ENCODE measurements at regions not wholly inside any gene's neighbourhood (a gene's known extent, or its start where the extent isn't known, plus 50 kb on each side); places are given as distances from the start of the nearest gene placed in this dataset.
"Not testable (repeated sequence)": the region's sequence is repeated elsewhere in the genome, so short reads cannot be mapped to it uniquely, and the experiment has no call there.

DNA sequence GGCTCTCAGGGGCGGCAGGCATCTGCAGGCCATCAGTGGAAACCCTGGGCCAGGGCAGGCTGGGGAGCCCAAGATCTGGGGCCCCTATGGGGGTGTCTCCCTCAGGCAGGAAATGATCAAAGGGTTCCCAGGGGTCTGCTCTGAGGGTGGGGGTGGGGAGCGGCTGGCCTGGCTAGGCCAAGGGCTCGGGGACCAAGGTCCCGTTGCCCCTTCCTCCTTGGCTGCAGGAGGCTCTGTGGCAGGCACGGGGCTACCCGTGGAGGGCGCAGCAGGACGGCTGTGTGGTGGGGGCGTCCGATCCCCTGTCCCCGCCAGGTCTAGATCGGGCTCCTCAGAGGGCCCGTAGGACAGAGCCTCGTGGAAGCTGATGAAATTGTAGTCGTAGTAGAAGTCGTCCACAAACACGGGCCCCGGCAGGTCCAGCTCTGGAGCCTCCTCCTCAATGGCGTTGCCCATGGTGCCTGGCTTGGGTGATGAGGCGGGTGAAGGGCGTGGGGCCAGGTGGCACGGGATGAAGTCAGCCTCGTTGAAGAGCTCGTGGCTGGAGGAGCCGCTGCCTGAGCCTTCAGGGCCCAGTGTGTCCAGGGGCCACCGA, 117.8 kb upstream of the AKAP13 start:
- H3K27me3 ChIP-seq (ENCODE audit: control insufficient read depth in 2 of 2, insufficient read depth in 1 of 2, low read length in 1 of 2); DNase-seq (ENCODE audit: low read depth in 6 of 9, low spot score in 9 of 9); H3K27ac ChIP-seq (ENCODE audit: low read depth in 1 of 2, low read length in 1 of 2); H3K9me3 ChIP-seq (ENCODE audit: control insufficient read depth in 2 of 2, insufficient read depth in 1 of 2, low read length in 1 of 2); H3K4me3 ChIP-seq (ENCODE audit: low read length in 2 of 2); H3K36me3 ChIP-seq (ENCODE audit: control insufficient read depth in 2 of 2, insufficient read depth in 2 of 2, low read length in 1 of 2): not testable (repeated sequence)
- H3K4me1 ChIP-seq (ENCODE audit: control insufficient read depth in 2 of 2, insufficient read depth in 2 of 2, low read length in 2 of 2), result peaks cover 5 to 11% of the 10 kb centered on the region in 2 donors
- 96% methylated on average over 23 of the region's 26 CpGs for WGBS

DNA sequence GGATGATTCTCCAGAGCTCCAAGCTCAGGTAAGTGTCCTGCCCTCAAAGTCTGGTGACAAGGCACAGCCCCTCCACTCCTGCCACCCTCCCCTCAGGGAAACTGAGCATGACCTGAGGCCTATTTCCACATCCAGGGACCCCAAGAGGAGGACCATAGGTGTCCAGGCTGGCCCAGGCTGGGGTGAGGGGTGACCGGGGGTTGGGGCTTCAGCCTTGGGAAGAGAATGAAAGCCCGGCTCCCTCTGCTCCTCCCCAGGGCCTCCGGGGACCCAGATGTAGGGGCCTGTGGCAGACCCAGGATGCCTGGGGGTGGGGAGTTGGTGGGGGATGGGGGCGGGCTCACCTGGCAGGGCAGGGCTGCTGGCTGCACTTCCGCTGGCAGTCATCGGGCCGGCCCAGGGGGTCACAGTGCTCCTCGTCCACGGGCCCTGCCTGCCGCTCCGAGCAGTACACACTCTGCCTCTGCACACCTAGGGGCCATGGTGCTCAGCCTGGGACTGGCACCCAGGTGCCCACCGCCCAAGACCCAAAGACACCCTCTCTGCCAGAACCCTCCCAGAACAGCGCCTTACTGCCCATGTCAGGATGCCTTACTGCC, 116.5 kb upstream of the AKAP13 start:
- not testable (repeated sequence) for H3K9me3 ChIP-seq (ENCODE audit: control insufficient read depth in 2 of 2, insufficient read depth in 1 of 2, low read length in 1 of 2); H3K4me1 ChIP-seq (ENCODE audit: control insufficient read depth in 2 of 2, insufficient read depth in 2 of 2, low read length in 2 of 2); H3K27me3 ChIP-seq (ENCODE audit: control insufficient read depth in 2 of 2, insufficient read depth in 1 of 2, low read length in 1 of 2); H3K4me3 ChIP-seq (ENCODE audit: low read length in 2 of 2); H3K27ac ChIP-seq (ENCODE audit: low read depth in 1 of 2, low read length in 1 of 2); H3K36me3 ChIP-seq (ENCODE audit: control insufficient read depth in 2 of 2, insufficient read depth in 2 of 2, low read length in 1 of 2); DNase-seq (ENCODE audit: low read depth in 6 of 9, low spot score in 9 of 9)
- WGBS, result 96% methylated on average over 13 of the region's 13 CpGs

- not testable (repeated sequence) for H3K36me3 ChIP-seq (ENCODE audit: control insufficient read depth in 2 of 2, insufficient read depth in 2 of 2, low read length in 1 of 2); H3K27ac ChIP-seq (ENCODE audit: low read depth in 1 of 2, low read length in 1 of 2); H3K27me3 ChIP-seq (ENCODE audit: control insufficient read depth in 2 of 2, insufficient read depth in 1 of 2, low read length in 1 of 2); H3K4me3 ChIP-seq (ENCODE audit: low read length in 2 of 2); H3K4me1 ChIP-seq (ENCODE audit: control insufficient read depth in 2 of 2, insufficient read depth in 2 of 2, low read length in 2 of 2); DNase-seq (ENCODE audit: low read depth in 6 of 9, low spot score in 9 of 9); H3K9me3 ChIP-seq (ENCODE audit: control insufficient read depth in 2 of 2, insufficient read depth in 1 of 2, low read length in 1 of 2)
- WGBS, result 95% methylated on average over 14 of the region's 14 CpGs
Measured at GRCh38 chr15:85264614-85265190, 115.7 kb upstream of the AKAP13 start.

DNA sequence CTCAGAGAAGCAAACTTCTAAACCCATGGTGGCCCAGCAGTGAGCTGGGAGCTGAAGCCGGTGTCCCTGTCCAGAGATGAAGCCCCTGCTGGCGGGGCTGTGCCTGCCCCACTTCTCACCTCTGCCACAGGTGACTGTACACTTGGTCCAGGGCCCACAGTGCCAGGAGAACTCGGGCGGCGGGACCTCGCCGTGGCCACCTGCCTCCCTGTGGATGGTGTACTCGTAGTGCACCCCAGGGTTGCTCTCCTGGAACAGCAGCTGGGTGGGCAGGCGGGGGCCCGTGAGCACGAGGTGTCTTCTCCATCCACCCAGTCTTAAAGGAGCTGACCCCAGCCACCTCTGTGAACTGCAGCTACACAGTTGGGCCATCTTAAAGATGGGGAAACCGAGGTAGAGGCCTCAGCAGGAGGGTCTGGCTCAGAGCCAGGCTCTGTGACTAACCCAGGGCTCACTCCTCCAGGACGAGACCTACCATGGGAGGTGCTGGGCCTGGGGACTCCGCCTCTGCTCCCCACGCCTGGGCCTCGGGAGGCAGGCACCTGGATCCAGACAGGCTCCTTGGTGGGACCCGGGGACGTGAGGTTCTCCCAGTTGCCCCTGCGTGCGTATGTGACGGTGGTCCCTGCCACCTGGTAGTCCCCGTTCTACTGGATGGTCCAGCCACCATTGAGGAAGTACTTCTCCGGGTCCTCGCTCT, 113.1 kb upstream of the AKAP13 start:
- H3K4me3 ChIP-seq (ENCODE audit: low read length in 2 of 2); H3K36me3 ChIP-seq (ENCODE audit: control insufficient read depth in 2 of 2, insufficient read depth in 2 of 2, low read length in 1 of 2); H3K4me1 ChIP-seq (ENCODE audit: control insufficient read depth in 2 of 2, insufficient read depth in 2 of 2, low read length in 2 of 2); H3K9me3 ChIP-seq (ENCODE audit: control insufficient read depth in 2 of 2, insufficient read depth in 1 of 2, low read length in 1 of 2); H3K27ac ChIP-seq (ENCODE audit: low read depth in 1 of 2, low read length in 1 of 2); H3K27me3 ChIP-seq (ENCODE audit: control insufficient read depth in 2 of 2, insufficient read depth in 1 of 2, low read length in 1 of 2); DNase-seq (ENCODE audit: low read depth in 6 of 9, low spot score in 9 of 9): not testable (repeated sequence)
- WGBS, result 95% methylated on average over 12 of the region's 24 CpGs

GRCh38 chr15:85274315-85275050, 105.9 kb upstream of the AKAP13 start:
- 95% methylated on average over 14 of the region's 14 CpGs for WGBS
- H3K27me3 ChIP-seq (ENCODE audit: control insufficient read depth in 2 of 2, insufficient read depth in 1 of 2, low read length in 1 of 2), result no peaks in the 10 kb centered on the region

DNA sequence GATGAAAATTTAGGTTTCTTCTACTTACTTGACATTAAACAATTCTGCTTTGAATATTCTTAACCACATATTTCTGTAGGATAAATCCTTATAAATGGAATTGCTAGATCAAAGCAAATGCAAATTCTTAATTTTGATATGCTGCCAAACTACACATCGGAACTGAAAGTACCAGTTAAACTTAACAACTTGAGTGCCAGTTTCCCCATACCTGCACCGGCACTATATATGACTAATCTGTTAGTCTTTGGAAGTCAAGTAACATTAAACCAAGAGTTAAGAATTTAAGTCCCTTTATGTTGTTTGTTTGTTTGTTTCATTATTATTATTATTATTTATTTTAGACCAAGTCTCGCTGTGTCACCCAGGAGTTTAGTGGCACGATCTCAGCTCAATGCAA, 103.9 kb upstream of the AKAP13 start:
- DNase-seq (ENCODE audit: low read depth in 6 of 9, low spot score in 9 of 9), result no peak
- 95% methylated on average over 4 of the region's 4 CpGs for WGBS
- Histone ChIP-seq H3K27me3 (ENCODE audit: control insufficient read depth in 2 of 2, insufficient read depth in 1 of 2, low read length in 1 of 2) (no peaks in the 10 kb centered on the region), H3K27ac (ENCODE audit: low read depth in 1 of 2, low read length in 1 of 2) (no peak overlapping the region), H3K9me3 (ENCODE audit: control insufficient read depth in 2 of 2, insufficient read depth in 1 of 2, low read length in 1 of 2) (no peaks in the 10 kb centered on the region), H3K36me3 (ENCODE audit: control insufficient read depth in 2 of 2, insufficient read depth in 2 of 2, low read length in 1 of 2) (no peaks in the 10 kb centered on the region), H3K4me3 (ENCODE audit: low read length in 2 of 2) (no peak overlapping the region), H3K4me1 (ENCODE audit: control insufficient read depth in 2 of 2, insufficient read depth in 2 of 2, low read length in 2 of 2) (peaks cover 5 to 12% of the 10 kb centered on the region in 2 donors)

More at GRCh38 chr15:85274315-85275050, 105.9 kb upstream of the AKAP13 start:
- Histone ChIP-seq H3K36me3 (ENCODE audit: control insufficient read depth in 2 of 2, insufficient read depth in 2 of 2, low read length in 1 of 2) (no peaks in the 10 kb centered on the region), H3K4me1 (ENCODE audit: control insufficient read depth in 2 of 2, insufficient read depth in 2 of 2, low read length in 2 of 2) (peaks cover 5 to 12% of the 10 kb centered on the region in 2 donors), H3K27ac (ENCODE audit: low read depth in 1 of 2, low read length in 1 of 2) (no peak overlapping the region), H3K9me3 (ENCODE audit: control insufficient read depth in 2 of 2, insufficient read depth in 1 of 2, low read length in 1 of 2) (no peaks in the 10 kb centered on the region), H3K4me3 (ENCODE audit: low read length in 2 of 2) (no peak overlapping the region)
- no peak for DNase-seq (ENCODE audit: low read depth in 6 of 9, low spot score in 9 of 9)

GRCh38 chr15:85276921-85277320, 103.5 kb upstream of the AKAP13 start:
- 97% methylated on average over 8 of the region's 8 CpGs for WGBS
- no peaks in the 10 kb centered on the region for H3K9me3 ChIP-seq (ENCODE audit: control insufficient read depth in 2 of 2, insufficient read depth in 1 of 2, low read length in 1 of 2)
- DNase-seq (ENCODE audit: low read depth in 6 of 9, low spot score in 9 of 9), result no peak
- H3K4me1 ChIP-seq (ENCODE audit: control insufficient read depth in 2 of 2, insufficient read depth in 2 of 2, low read length in 2 of 2), result peaks cover 5 to 12% of the 10 kb centered on the region in 2 donors
- no peaks in the 10 kb centered on the region for H3K36me3 ChIP-seq (ENCODE audit: control insufficient read depth in 2 of 2, insufficient read depth in 2 of 2, low read length in 1 of 2)
- no peak overlapping the region for H3K27ac ChIP-seq (ENCODE audit: low read depth in 1 of 2, low read length in 1 of 2)
- no peaks in the 10 kb centered on the region for H3K27me3 ChIP-seq (ENCODE audit: control insufficient read depth in 2 of 2, insufficient read depth in 1 of 2, low read length in 1 of 2)
- no peak overlapping the region for H3K4me3 ChIP-seq (ENCODE audit: low read length in 2 of 2)

DNA sequence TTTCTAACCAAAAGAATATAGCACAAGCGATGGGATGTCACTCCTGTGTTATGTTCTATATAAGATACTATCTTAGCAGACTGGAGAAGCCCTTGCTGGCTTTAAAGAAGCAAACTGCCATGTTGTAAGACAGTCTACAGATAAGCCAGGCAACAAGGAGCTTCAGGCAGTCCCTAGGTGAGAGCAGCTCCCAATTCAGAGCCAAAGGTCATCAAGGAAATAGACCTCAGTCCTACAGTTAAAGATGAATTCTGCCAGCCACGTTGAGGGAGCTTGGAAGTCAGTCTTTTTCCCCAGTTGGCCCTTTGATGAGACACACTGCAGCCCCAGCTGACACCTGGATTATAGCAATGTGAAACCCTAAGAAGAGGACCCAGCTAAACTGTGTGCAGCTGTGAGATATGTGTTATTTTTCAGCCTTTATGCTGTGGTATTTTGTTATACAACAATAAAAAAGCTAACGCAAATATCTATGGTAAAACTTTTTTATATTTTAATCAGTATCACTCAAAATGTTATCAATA, 102.5 kb upstream of the AKAP13 start:
- WGBS, result 64% methylated on average over 3 of the region's 3 CpGs
- Histone ChIP-seq H3K27ac (ENCODE audit: low read depth in 1 of 2, low read length in 1 of 2) (peak overlapping the region in 1 of 2 donors; percentile 17), H3K36me3 (ENCODE audit: control insufficient read depth in 2 of 2, insufficient read depth in 2 of 2, low read length in 1 of 2) (no peaks in the 10 kb centered on the region), H3K4me1 (ENCODE audit: control insufficient read depth in 2 of 2, insufficient read depth in 2 of 2, low read length in 2 of 2) (peaks cover 5 to 12% of the 10 kb centered on the region in 2 donors), H3K27me3 (ENCODE audit: control insufficient read depth in 2 of 2, insufficient read depth in 1 of 2, low read length in 1 of 2) (no peaks in the 10 kb centered on the region), H3K9me3 (ENCODE audit: control insufficient read depth in 2 of 2, insufficient read depth in 1 of 2, low read length in 1 of 2) (no peaks in the 10 kb centered on the region), H3K4me3 (ENCODE audit: low read length in 2 of 2) (no peak overlapping the region)
- peak in 7 of 9 donors; percentile 34 to 76 (median 48) for DNase-seq (ENCODE audit: low read depth in 6 of 9, low spot score in 9 of 9)

Measured in thymus (tissue), 11 donors.